ENCODE measurements at regions not wholly inside any gene's neighbourhood (a gene's known extent, or its start where the extent isn't known, plus 50 kb on each side); places are given as distances from the start of the nearest gene placed in this dataset.

DNA sequence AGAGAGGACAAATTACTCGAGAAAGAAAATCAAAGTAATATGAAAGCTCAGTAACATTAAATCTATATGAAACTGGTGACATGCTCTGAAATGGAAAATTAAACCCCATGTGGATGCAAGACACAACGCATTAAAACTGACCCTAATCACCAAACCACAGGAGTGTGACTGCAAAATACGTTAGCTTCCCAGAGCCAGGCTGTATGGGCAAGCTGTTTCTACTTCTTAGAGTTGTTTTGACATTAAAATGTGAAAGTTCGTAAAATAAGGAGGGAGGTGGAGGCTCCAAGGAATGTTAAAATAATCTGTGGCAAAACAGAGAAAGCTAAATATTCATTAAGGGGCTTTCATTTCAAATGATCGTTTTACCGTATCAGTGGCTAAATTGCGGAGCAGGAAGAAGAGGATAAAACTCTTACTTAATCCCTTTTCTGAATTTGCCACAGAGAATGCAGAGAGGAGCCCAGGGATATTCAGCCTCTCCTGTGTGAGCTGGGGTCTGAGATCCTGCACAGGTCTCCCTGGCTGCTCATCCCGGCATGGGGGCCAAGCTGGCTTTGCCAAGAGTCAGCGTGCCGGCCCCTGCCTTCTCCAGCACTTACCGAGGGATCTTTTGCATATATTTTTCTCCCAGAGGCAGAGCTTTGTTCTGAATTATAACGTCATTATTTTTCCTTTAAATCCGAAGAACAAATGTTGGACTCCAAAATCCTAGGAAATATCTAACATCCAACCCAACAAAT, 239.8 kb upstream of the THBS1 start:
- no peak overlapping the region for H3K4me2 ChIP-seq (ENCODE audit: insufficient read depth, low read length, poor library complexity, severe bottlenecking)
- no peak overlapping the region for H3K27ac ChIP-seq (replicated peaks; ENCODE audit: low read length)
- H4K91ac ChIP-seq (ENCODE audit: low read depth, low read length, poor library complexity) = no peak overlapping the region
- H3K14ac ChIP-seq (ENCODE audit: low read length) = no peak overlapping the region
- H2BK120ac ChIP-seq (ENCODE audit: low read depth, low read length) = no peak overlapping the region
- no peak overlapping the region for H3K4me3 ChIP-seq (ENCODE audit: low read length in 2 of 2)
- H3K9ac ChIP-seq (ENCODE audit: low read depth, low read length, poor library complexity) = no peak overlapping the region
- H3K36me3 ChIP-seq (replicated peaks in 1 of 2; ENCODE audit: control insufficient read depth in 2 of 2, insufficient read depth in 2 of 2, low read length in 2 of 2) = no peaks in the 10 kb centered on the region
- H3K4ac ChIP-seq (ENCODE audit: low read length) = no peak overlapping the region
- H3K23ac ChIP-seq (ENCODE audit: low read depth, low read length, poor library complexity) = no peak overlapping the region
- H2BK15ac ChIP-seq (ENCODE audit: low read length) = no peak overlapping the region
- H3K18ac ChIP-seq (ENCODE audit: low read length) = no peak overlapping the region
- H2BK5ac ChIP-seq (ENCODE audit: low read length) = no peak overlapping the region
- DNase-seq (ENCODE audit: low spot score) = no peak
- H2AFZ ChIP-seq (ENCODE audit: low read length) = no peak overlapping the region
- no peaks in the 10 kb centered on the region for H3K9me3 ChIP-seq (replicated peaks in 1 of 2; ENCODE audit: control insufficient read depth in 2 of 2, insufficient read depth in 1 of 2, low read depth in 1 of 2, low read length in 2 of 2)
- WGBS, 2 donors (ENCODE audit: extremely low coverage in 2 of 2, insufficient read length in 2 of 2, insufficient replicate concordance in 1 of 2) = no CpG with 5 or more reads among the region's 13 CpGs
- no peaks in the 10 kb centered on the region for H3K27me3 ChIP-seq (ENCODE audit: control insufficient read depth in 3 of 3, insufficient read depth in 3 of 3, low read depth in 1 of 3, low read length in 3 of 3)
- no peak overlapping the region for H4K8ac ChIP-seq (ENCODE audit: low read depth, low read length)
- H2AK5ac ChIP-seq (ENCODE audit: low read depth, low read length) = no peak overlapping the region
- H3K4me1 ChIP-seq (ENCODE audit: control insufficient read depth in 2 of 2, insufficient read depth in 1 of 2, low read depth in 1 of 2, low read length in 2 of 2) = peaks cover 2% of the 10 kb centered on the region in 2 donors
- no peaks in the 10 kb centered on the region for H3K79me1 ChIP-seq (ENCODE audit: low read depth, low read length)
- no peak overlapping the region for H2BK12ac ChIP-seq (ENCODE audit: low read length)

DNA sequence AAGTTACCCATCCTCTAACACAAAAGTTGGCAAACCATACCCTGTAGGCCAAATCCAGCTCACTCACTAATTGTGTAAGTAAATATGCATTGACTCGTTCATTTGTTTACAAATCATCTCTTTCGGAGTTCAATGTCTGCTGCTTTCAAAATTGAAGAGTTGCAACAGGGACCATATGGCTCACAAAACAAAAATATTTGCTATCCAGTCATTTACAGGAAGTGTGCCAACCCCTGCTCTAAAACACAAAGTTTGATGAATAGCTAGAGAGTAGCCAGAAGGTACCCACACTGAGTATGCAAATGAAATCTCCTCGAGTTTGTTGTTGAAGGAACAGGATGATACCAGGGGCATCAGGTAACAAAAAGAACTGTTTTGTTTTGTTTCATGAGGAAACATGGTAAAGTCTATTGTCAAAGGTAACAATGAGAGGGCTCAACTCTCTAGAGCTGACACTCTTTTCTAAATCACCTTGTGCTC, 236.2 kb upstream of the THBS1 start:
- Histone ChIP-seq H2BK12ac (ENCODE audit: low read length) (no peak overlapping the region), H2AK5ac (ENCODE audit: low read depth, low read length) (no peak overlapping the region), H3K4me1 (ENCODE audit: control insufficient read depth in 2 of 2, insufficient read depth in 1 of 2, low read depth in 1 of 2, low read length in 2 of 2) (peaks cover 2% of the 10 kb centered on the region in 2 donors), H2BK5ac (ENCODE audit: low read length) (no peak overlapping the region), H3K36me3 (replicated peaks in 1 of 2; ENCODE audit: control insufficient read depth in 2 of 2, insufficient read depth in 2 of 2, low read length in 2 of 2) (no peaks in the 10 kb centered on the region), H3K4me2 (ENCODE audit: insufficient read depth, low read length, poor library complexity, severe bottlenecking) (no peak overlapping the region), H2BK15ac (ENCODE audit: low read length) (no peak overlapping the region), H3K18ac (ENCODE audit: low read length) (no peak overlapping the region), H3K9ac (ENCODE audit: low read depth, low read length, poor library complexity) (no peak overlapping the region), H4K91ac (ENCODE audit: low read depth, low read length, poor library complexity) (no peak overlapping the region), H3K4ac (ENCODE audit: low read length) (no peak overlapping the region), H2BK120ac (ENCODE audit: low read depth, low read length) (no peak overlapping the region), H3K27me3 (ENCODE audit: control insufficient read depth in 3 of 3, insufficient read depth in 3 of 3, low read depth in 1 of 3, low read length in 3 of 3) (no peaks in the 10 kb centered on the region), H3K27ac (replicated peaks; ENCODE audit: low read length) (peak overlapping the region; percentile 2), H3K4me3 (ENCODE audit: low read length in 2 of 2) (no peak overlapping the region), H3K23ac (ENCODE audit: low read depth, low read length, poor library complexity) (no peak overlapping the region), H3K14ac (ENCODE audit: low read length) (no peak overlapping the region), H2AFZ (ENCODE audit: low read length) (no peak overlapping the region), H4K8ac (ENCODE audit: low read depth, low read length) (no peak overlapping the region), H3K79me1 (ENCODE audit: low read depth, low read length) (no peaks in the 10 kb centered on the region), H3K9me3 (replicated peaks in 1 of 2; ENCODE audit: control insufficient read depth in 2 of 2, insufficient read depth in 1 of 2, low read depth in 1 of 2, low read length in 2 of 2) (no peaks in the 10 kb centered on the region)
- no peak for DNase-seq (ENCODE audit: low spot score)
- no CpG with 5 or more reads among the region's 3 CpGs for whole genome bisulfite sequencing, 2 donors (ENCODE audit: extremely low coverage in 2 of 2, insufficient read length in 2 of 2, insufficient replicate concordance in 1 of 2)

DNA sequence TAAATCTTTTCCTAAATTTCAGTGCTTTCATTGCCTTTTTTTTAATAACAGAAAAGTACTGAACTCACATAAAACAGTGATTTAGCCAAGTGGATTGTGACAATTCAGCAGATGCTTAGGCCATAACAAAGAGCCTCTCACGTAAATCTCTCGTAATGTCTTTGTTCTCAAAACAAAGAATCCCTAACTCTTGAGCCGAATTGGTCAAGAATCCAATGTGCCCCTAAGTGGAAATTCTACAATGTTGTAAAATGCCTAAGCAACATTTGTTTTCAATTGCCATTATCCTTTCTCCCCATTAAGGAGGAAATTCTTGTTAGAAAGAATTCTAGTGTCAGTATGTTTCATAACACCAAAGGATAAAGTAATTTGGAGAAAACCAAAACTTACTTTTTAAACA, 235.7 kb upstream of the THBS1 start:
- peak overlapping the region; percentile 13 for H2AFZ ChIP-seq (ENCODE audit: low read length)
- no peaks in the 10 kb centered on the region for H3K9me3 ChIP-seq (replicated peaks in 1 of 2; ENCODE audit: control insufficient read depth in 2 of 2, insufficient read depth in 1 of 2, low read depth in 1 of 2, low read length in 2 of 2)
- no peak overlapping the region for H4K8ac ChIP-seq (ENCODE audit: low read depth, low read length)
- H2BK12ac ChIP-seq (ENCODE audit: low read length) = no peak overlapping the region
- no peak overlapping the region for H3K14ac ChIP-seq (ENCODE audit: low read length)
- H2BK120ac ChIP-seq (ENCODE audit: low read depth, low read length) = no peak overlapping the region
- H3K23ac ChIP-seq (ENCODE audit: low read depth, low read length, poor library complexity) = no peak overlapping the region
- no peak overlapping the region for H2BK15ac ChIP-seq (ENCODE audit: low read length)
- no peaks in the 10 kb centered on the region for H3K79me1 ChIP-seq (ENCODE audit: low read depth, low read length)
- H3K4me3 ChIP-seq (ENCODE audit: low read length in 2 of 2) = no peak overlapping the region
- no peaks in the 10 kb centered on the region for H3K36me3 ChIP-seq (replicated peaks in 1 of 2; ENCODE audit: control insufficient read depth in 2 of 2, insufficient read depth in 2 of 2, low read length in 2 of 2)
- H3K27me3 ChIP-seq (ENCODE audit: control insufficient read depth in 3 of 3, insufficient read depth in 3 of 3, low read depth in 1 of 3, low read length in 3 of 3) = no peaks in the 10 kb centered on the region
- H2AK5ac ChIP-seq (ENCODE audit: low read depth, low read length) = no peak overlapping the region
- peaks cover 2% of the 10 kb centered on the region in 2 donors for H3K4me1 ChIP-seq (ENCODE audit: control insufficient read depth in 2 of 2, insufficient read depth in 1 of 2, low read depth in 1 of 2, low read length in 2 of 2)
- no peak overlapping the region for H2BK5ac ChIP-seq (ENCODE audit: low read length)
- H3K4me2 ChIP-seq (ENCODE audit: insufficient read depth, low read length, poor library complexity, severe bottlenecking) = no peak overlapping the region
- no peak overlapping the region for H3K4ac ChIP-seq (ENCODE audit: low read length)
- no peak overlapping the region for H4K91ac ChIP-seq (ENCODE audit: low read depth, low read length, poor library complexity)
- no peak overlapping the region for H3K9ac ChIP-seq (ENCODE audit: low read depth, low read length, poor library complexity)
- H3K27ac ChIP-seq (replicated peaks; ENCODE audit: low read length) = no peak overlapping the region
- peak; percentile 11 for DNase-seq (ENCODE audit: low spot score)
- H3K18ac ChIP-seq (ENCODE audit: low read length) = no peak overlapping the region
- WGBS, 2 donors (ENCODE audit: extremely low coverage in 2 of 2, insufficient read length in 2 of 2, insufficient replicate concordance in 1 of 2) = no CpG with 5 or more reads among the region's 3 CpGs

DNA sequence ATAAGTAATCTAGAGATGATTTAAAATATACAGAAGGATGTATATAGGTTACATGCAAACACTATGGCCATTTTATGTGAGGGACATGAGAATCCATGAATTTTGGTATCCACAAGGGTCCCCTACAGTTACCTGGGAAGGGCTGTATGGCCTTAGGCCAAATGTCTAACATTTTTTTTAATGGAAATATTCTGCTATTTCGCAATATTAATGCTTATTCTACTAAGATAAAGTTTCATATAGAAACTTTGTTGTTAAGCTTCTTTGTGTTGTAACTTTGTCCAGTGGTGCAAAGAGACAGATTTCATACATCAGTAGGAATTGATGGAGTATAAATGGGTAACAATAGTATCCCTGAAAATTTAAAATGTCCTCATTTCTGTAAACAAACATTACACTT, 233.4 kb upstream of the THBS1 start:
- no CpG with 5 or more reads among the region's 1 CpG for WGBS, 2 donors (ENCODE audit: extremely low coverage in 2 of 2, insufficient read length in 2 of 2, insufficient replicate concordance in 1 of 2)

More for the DNA sequence above, 233.4 kb upstream of the THBS1 start:
- Histone ChIP-seq H3K9me3 (replicated peaks in 1 of 2; ENCODE audit: control insufficient read depth in 2 of 2, insufficient read depth in 1 of 2, low read depth in 1 of 2, low read length in 2 of 2) (no peaks in the 10 kb centered on the region), H3K18ac (ENCODE audit: low read length) (no peak overlapping the region), H3K4me1 (ENCODE audit: control insufficient read depth in 2 of 2, insufficient read depth in 1 of 2, low read depth in 1 of 2, low read length in 2 of 2) (peaks cover 2% of the 10 kb centered on the region in 2 donors), H2BK15ac (ENCODE audit: low read length) (no peak overlapping the region), H3K36me3 (replicated peaks in 1 of 2; ENCODE audit: control insufficient read depth in 2 of 2, insufficient read depth in 2 of 2, low read length in 2 of 2) (no peaks in the 10 kb centered on the region), H3K4ac (ENCODE audit: low read length) (no peak overlapping the region), H3K79me1 (ENCODE audit: low read depth, low read length) (no peaks in the 10 kb centered on the region), H2BK5ac (ENCODE audit: low read length) (no peak overlapping the region), H2AK5ac (ENCODE audit: low read depth, low read length) (no peak overlapping the region), H2BK120ac (ENCODE audit: low read depth, low read length) (no peak overlapping the region), H3K4me2 (ENCODE audit: insufficient read depth, low read length, poor library complexity, severe bottlenecking) (no peak overlapping the region), H2AFZ (ENCODE audit: low read length) (no peak overlapping the region), H3K27ac (replicated peaks; ENCODE audit: low read length) (no peak overlapping the region), H3K9ac (ENCODE audit: low read depth, low read length, poor library complexity) (no peak overlapping the region), H3K23ac (ENCODE audit: low read depth, low read length, poor library complexity) (no peak overlapping the region), H4K91ac (ENCODE audit: low read depth, low read length, poor library complexity) (no peak overlapping the region), H3K27me3 (ENCODE audit: control insufficient read depth in 3 of 3, insufficient read depth in 3 of 3, low read depth in 1 of 3, low read length in 3 of 3) (peaks cover 0 to 3% (median 0%) of the 10 kb centered on the region in 3 experiments), H3K14ac (ENCODE audit: low read length) (no peak overlapping the region), H4K8ac (ENCODE audit: low read depth, low read length) (no peak overlapping the region), H2BK12ac (ENCODE audit: low read length) (no peak overlapping the region), H3K4me3 (ENCODE audit: low read length in 2 of 2) (no peak overlapping the region)
- DNase-seq (ENCODE audit: low spot score) = no peak

All from neuronal stem cell (in vitro differentiated cells).